IMR-90 (cell line): ENCODE measurements at regions not wholly inside any gene's neighbourhood (a gene's known extent, or its start where the extent isn't known, plus 50 kb on each side); places are given as distances from the start of the nearest gene placed in this dataset.
A peak's percentile ranks its signal among the peaks of the same experiment; 100 is the strongest.

ENCODE experiments used
- ATAC-seq: fragments of 200-7000 bp; cut with Tn5 transposase; 2 replicates; pipeline ENCODE4 v1.9.1; 2020; ENCODE audit warnings: low read depth, mild to moderate bottlenecking, moderate library complexity
- BruUV-seq: library from RNA; stranded (reverse); fragments of 400-500 nt; replicated peaks from 2 replicates; lab custom pipeline; 2021; lab: Mats Ljungman, UMichigan
- CTCF ChIA-PET: fragments of 300-600 bp; formaldehyde crosslinking; extraction: SDS; loops from one replicate; lab custom pipeline; 2021; ENCODE audit warnings: antibody characterized with exemption; lab: Yijun Ruan, JAX
- POLR2A ChIA-PET: fragments of 300-600 bp; sonication (Branson Sonifier 250); formaldehyde crosslinking; loops from one replicate; lab custom pipeline; 2022; ENCODE audit warnings: antibody characterized with exemption; ENCODE audit not compliant: unreplicated experiment; lab: Charles Lee
- DNase-seq: peaks from one replicate; pipeline ENCODE4 v3.0.0; 2013
- H2AFZ ChIP-seq: replicated peaks from 2 replicates; pipeline ENCODE3; 2013; ENCODE audit warnings: low read length, mild to moderate bottlenecking; ENCODE audit not compliant: poor library complexity
- H2AK5ac ChIP-seq: 2 replicates; pipeline ENCODE4 v1.6.1; 2013; ENCODE audit warnings: low read depth, low read length, inconsistent platforms
- H2AK9ac ChIP-seq: replicated peaks from 2 replicates; pipeline ENCODE3; 2013; ENCODE audit warnings: mild to moderate bottlenecking, low read depth, low read length, moderate library complexity; ENCODE audit not compliant: poor library complexity
- H2BK120ac ChIP-seq: 2 replicates; pipeline ENCODE4 v1.6.1; 2013; ENCODE audit warnings: low read depth, low read length, inconsistent platforms
- H2BK15ac ChIP-seq: 3 replicates; pipeline ENCODE4 v1.6.1; 2013; ENCODE audit warnings: low read depth, low read length, inconsistent platforms
- H2BK20ac ChIP-seq: 2 replicates; pipeline ENCODE4 v1.6.1; 2013; ENCODE audit warnings: low read depth, mild to moderate bottlenecking, inconsistent platforms, low read length, moderate library complexity
- H2BK5ac ChIP-seq: 2 replicates; pipeline ENCODE4 v1.6.1; 2013; ENCODE audit warnings: mild to moderate bottlenecking, low read depth, low read length, inconsistent platforms; ENCODE audit not compliant: poor library complexity, severe bottlenecking
- H3K14ac ChIP-seq: replicated peaks from 2 replicates; pipeline ENCODE4 v1.6.1; 2013; ENCODE audit warnings: low read depth, low read length, inconsistent platforms
- H3K18ac ChIP-seq: 2 replicates; pipeline ENCODE4 v1.6.1; 2013; ENCODE audit warnings: low read depth, low read length, control low read depth
- H3K23ac ChIP-seq: 2 replicates; pipeline ENCODE4 v1.6.1; 2013; ENCODE audit warnings: low read depth, low read length, inconsistent platforms
- H3K27ac ChIP-seq: 2 replicates; pipeline ENCODE4 v1.5.1; 2013; ENCODE audit warnings: mild to moderate bottlenecking, control low read depth, low read length; ENCODE audit not compliant: insufficient read depth
- H3K27me3 ChIP-seq: 2 replicates; pipeline ENCODE4 v1.6.1; 2013; ENCODE audit warnings: low read length; ENCODE audit not compliant: control insufficient read depth, insufficient read depth
- H3K36me3 ChIP-seq: 2 replicates; pipeline ENCODE4 v1.6.1; 2013; ENCODE audit warnings: low read length, mixed read lengths; ENCODE audit not compliant: control insufficient read depth, insufficient read depth
- H3K4ac ChIP-seq: 2 replicates; pipeline ENCODE4 v1.6.1; 2013; ENCODE audit warnings: low read depth, low read length, inconsistent platforms
- H3K4me1 ChIP-seq: 2 replicates; pipeline ENCODE4 v1.6.1; 2013; ENCODE audit warnings: low read length, mixed read lengths; ENCODE audit not compliant: control insufficient read depth, insufficient read depth
- H3K4me2 ChIP-seq: 2 replicates; pipeline ENCODE4 v1.6.1; 2013; ENCODE audit warnings: low read depth, mild to moderate bottlenecking, control low read depth, low read length, moderate library complexity
- H3K4me3 ChIP-seq: 2 replicates; pipeline ENCODE4 v1.5.1; 2013; ENCODE audit warnings: low read depth, mild to moderate bottlenecking, control low read depth, low read length, moderate library complexity; ENCODE audit not compliant: insufficient read depth
- H3K56ac ChIP-seq: 2 replicates; pipeline ENCODE4 v1.6.1; 2013; ENCODE audit warnings: low read length, inconsistent platforms; ENCODE audit not compliant: insufficient read depth; ENCODE audit errors: extremely low read depth
- H3K79me1 ChIP-seq, 2 experiments: 2 replicates each; pipeline ENCODE4 v1.6.1; 2013; ENCODE audit warnings: low read length in 2 of 2, inconsistent platforms in 1 of 2, low read depth in 1 of 2
- H3K9ac ChIP-seq: 2 replicates; pipeline ENCODE4 v1.6.1; 2013; ENCODE audit warnings: low read depth, low read length, control low read depth
- H3K9me1 ChIP-seq: 2 replicates; pipeline ENCODE4 v1.6.1; 2013; ENCODE audit warnings: low read length, inconsistent platforms; ENCODE audit not compliant: insufficient read depth
- H3K9me3 ChIP-seq: 2 replicates; pipeline ENCODE4 v1.6.1; 2013; ENCODE audit warnings: low read length; ENCODE audit not compliant: control insufficient read depth, insufficient read depth
- H4K20me1 ChIP-seq: 2 replicates; pipeline ENCODE4 v1.6.1; 2013; ENCODE audit warnings: low read length, inconsistent platforms; ENCODE audit not compliant: insufficient read depth
- H4K5ac ChIP-seq: 2 replicates; pipeline ENCODE4 v1.6.1; 2013; ENCODE audit warnings: mild to moderate bottlenecking, low read depth, low read length, control low read depth
- H4K8ac ChIP-seq, 2 experiments: 2 replicates each; pipeline ENCODE4 v1.6.1; 2013; ENCODE audit warnings: low read depth in 2 of 2, low read length in 2 of 2, control low read depth in 1 of 2, inconsistent platforms in 1 of 2
- H4K91ac ChIP-seq: 2 replicates; pipeline ENCODE4 v1.6.1; 2013; ENCODE audit warnings: low read depth, low read length, inconsistent platforms; ENCODE audit not compliant: insufficient read depth
- BHLHE40 ChIP-seq: fragments of 150-350 bp; IDR thresholded peaks from 2 replicates; pipeline ENCODE4 v1.6.1; 2016; ENCODE audit warnings: mild to moderate bottlenecking, low read depth, low read length
- CEBPB ChIP-seq: IDR thresholded peaks from 2 replicates; pipeline ENCODE4 v1.6.1; 2012; ENCODE audit warnings: low read depth, low read length, improper control_type of control experiment
- CHD1 ChIP-seq: IDR thresholded peaks from 2 replicates; pipeline ENCODE4 v1.6.1; 2012; ENCODE audit warnings: low read depth, low read length, improper control_type of control experiment
- FOS ChIP-seq: fragments of 150-350 bp; IDR thresholded peaks from 2 replicates; pipeline ENCODE4 v1.6.1; 2016; ENCODE audit warnings: low read depth, low read length
- MAFK ChIP-seq: IDR thresholded peaks from 2 replicates; pipeline ENCODE4 v1.6.1; 2012; ENCODE audit warnings: low read depth, low read length, improper control_type of control experiment
- MAZ ChIP-seq: IDR thresholded peaks from 2 replicates; pipeline ENCODE4 v1.6.1; 2012; ENCODE audit warnings: low read depth, mild to moderate bottlenecking, low read length, improper control_type of control experiment, moderate library complexity, borderline replicate concordance
- MXI1 ChIP-seq: IDR thresholded peaks from 2 replicates; pipeline ENCODE4 v1.6.1; 2012; ENCODE audit warnings: low read depth, mild to moderate bottlenecking, low read length, moderate library complexity, borderline replicate concordance
- NFE2L2 ChIP-seq: fragments of 150-350 bp; IDR thresholded peaks from 2 replicates; pipeline ENCODE4 v1.6.1; 2016; ENCODE audit warnings: low read depth, mild to moderate bottlenecking, low read length
- POLR2A ChIP-seq: IDR thresholded peaks from 2 replicates; pipeline ENCODE4 v1.6.1; 2012; ENCODE audit warnings: mild to moderate bottlenecking, low read depth, low read length
- RAD21 ChIP-seq: IDR thresholded peaks from 2 replicates; pipeline ENCODE4 v1.6.1; 2012; ENCODE audit warnings: low read length, improper control_type of control experiment
- RCOR1 ChIP-seq: IDR thresholded peaks from 2 replicates; pipeline ENCODE4 v1.6.1; 2012; ENCODE audit warnings: mild to moderate bottlenecking, low read length, improper control_type of control experiment; ENCODE audit not compliant: insufficient replicate concordance
- RFX5 ChIP-seq: IDR thresholded peaks from 2 replicates; pipeline ENCODE4 v1.8.0; 2012; ENCODE audit warnings: low read depth, mild to moderate bottlenecking, low read length, moderate library complexity
- SMC3 ChIP-seq: fragments of 150-350 bp; IDR thresholded peaks from 2 replicates; pipeline ENCODE4 v1.6.1; 2016; ENCODE audit warnings: low read depth, mild to moderate bottlenecking, antibody characterized with exemption, low read length, moderate library complexity
- WGBS, 2 experiments: methylation state at CpG; one replicate each; pipeline versions ENCODE4 v1.1.5 to v1.1.7; 2013; ENCODE audit warnings: missing lambda C conversion rate in 2 of 2; ENCODE audit not compliant: insufficient read length in 1 of 2; ENCODE audit errors: extremely low coverage in 2 of 2; 5-methylcytosine and 5-hydroxymethylcytosine counted together
- dilution Hi-C: fragments of 300-500 bp; cut with HindIII; formaldehyde crosslinking; loops from one replicate; pipeline ENCODE4 v1.14.3; 2018; ENCODE audit warnings: low sequenced_read_pairs; ENCODE audit not compliant: unreplicated experiment
- in situ Hi-C: fragments of 300-500 bp; cut with MboI; formaldehyde crosslinking; loops from 3 replicates; pipeline ENCODE4 v1.14.3; 2019; ENCODE audit warnings: low sequenced_read_pairs, inconsistent platforms, mixed read lengths
- intact Hi-C: fragments of 100-400 bp; cut with micrococcal nuclease; formaldehyde crosslinking; loops from 2 replicates; pipeline ENCODE4 v1.10.0; 2022
- TF ChIP-seq, protein P1 (sequence below): fragments of 150-350 bp; IDR thresholded peaks from 2 replicates; pipeline ENCODE4 v1.6.1; 2016; ENCODE audit warnings: low read depth, mild to moderate bottlenecking, low read length, moderate library complexity, borderline replicate concordance
- TF ChIP-seq, protein P2 (sequence below): conservative IDR thresholded peaks from 2 replicates; pipeline ENCODE4 v1.5.1; 2012; ENCODE audit warnings: mild to moderate bottlenecking, low read depth, low read length, improper control_type of control experiment
- TF ChIP-seq, protein P3 (sequence below): fragments of 150-350 bp; IDR thresholded peaks from 2 replicates; pipeline ENCODE4 v1.6.1; 2017; ENCODE audit warnings: mild to moderate bottlenecking, antibody characterized with exemption, low read length, low read depth

DNA sequence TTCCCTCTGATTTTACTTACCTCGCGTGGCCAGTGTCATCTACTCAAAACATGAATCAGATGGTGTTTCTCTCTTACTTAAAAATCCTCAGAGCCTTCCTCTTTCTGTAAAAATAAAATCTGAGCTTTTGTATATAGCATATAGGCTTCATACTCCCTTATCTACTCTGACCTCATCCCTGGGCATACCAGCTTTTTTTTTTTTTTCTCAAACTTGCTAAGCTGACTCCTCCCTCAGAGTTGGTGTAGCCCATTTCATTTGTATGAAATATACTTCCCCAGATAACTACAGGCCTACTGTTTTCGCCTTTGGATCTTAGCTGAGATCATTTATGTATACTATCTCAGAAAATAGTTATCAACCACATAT, 648.9 kb upstream of the ALCAM start:
- Histone ChIP-seq H3K23ac (no peak overlapping the region), H3K14ac (no peak overlapping the region), H3K36me3 (no peaks in the 10 kb centered on the region), H2AK5ac (no peak overlapping the region), H4K5ac (no peak overlapping the region), H3K4me3 (no peak overlapping the region), H2BK5ac (no peak overlapping the region), H3K27me3 (no peaks in the 10 kb centered on the region), H2AK9ac (no peak overlapping the region), H3K9me3 (no peaks in the 10 kb centered on the region), H2BK20ac (no peak overlapping the region), H4K20me1 (no peaks in the 10 kb centered on the region), H3K9ac (no peak overlapping the region), H4K8ac (no peak overlapping the region), H3K4me2 (no peak overlapping the region), H3K27ac (no peak overlapping the region), H3K9me1 (no peaks in the 10 kb centered on the region), H3K79me1 (no peaks in the 10 kb centered on the region), H2AFZ (no peak overlapping the region), H3K4ac (no peak overlapping the region), H3K18ac (no peak overlapping the region), H3K56ac (no peak overlapping the region), H3K4me1 (no peaks in the 10 kb centered on the region), H4K91ac (no peak overlapping the region), H2BK120ac (no peak overlapping the region), H2BK15ac (no peak overlapping the region)
- TF ChIP-seq RAD21: no peak
- TF ChIP-seq, protein P1, sequence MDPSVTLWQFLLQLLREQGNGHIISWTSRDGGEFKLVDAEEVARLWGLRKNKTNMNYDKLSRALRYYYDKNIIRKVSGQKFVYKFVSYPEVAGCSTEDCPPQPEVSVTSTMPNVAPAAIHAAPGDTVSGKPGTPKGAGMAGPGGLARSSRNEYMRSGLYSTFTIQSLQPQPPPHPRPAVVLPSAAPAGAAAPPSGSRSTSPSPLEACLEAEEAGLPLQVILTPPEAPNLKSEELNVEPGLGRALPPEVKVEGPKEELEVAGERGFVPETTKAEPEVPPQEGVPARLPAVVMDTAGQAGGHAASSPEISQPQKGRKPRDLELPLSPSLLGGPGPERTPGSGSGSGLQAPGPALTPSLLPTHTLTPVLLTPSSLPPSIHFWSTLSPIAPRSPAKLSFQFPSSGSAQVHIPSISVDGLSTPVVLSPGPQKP: no peak
- TF ChIP-seq CEBPB: no peak
- TF ChIP-seq RCOR1: no peak
- TF ChIP-seq NFE2L2: no peak
- TF ChIP-seq MAFK: no peak
- no peak for TF ChIP-seq SMC3
- no peak for TF ChIP-seq MXI1
- TF ChIP-seq POLR2A: no peak
- no peak for TF ChIP-seq BHLHE40
- no peak for TF ChIP-seq CHD1
- TF ChIP-seq, protein P2, sequence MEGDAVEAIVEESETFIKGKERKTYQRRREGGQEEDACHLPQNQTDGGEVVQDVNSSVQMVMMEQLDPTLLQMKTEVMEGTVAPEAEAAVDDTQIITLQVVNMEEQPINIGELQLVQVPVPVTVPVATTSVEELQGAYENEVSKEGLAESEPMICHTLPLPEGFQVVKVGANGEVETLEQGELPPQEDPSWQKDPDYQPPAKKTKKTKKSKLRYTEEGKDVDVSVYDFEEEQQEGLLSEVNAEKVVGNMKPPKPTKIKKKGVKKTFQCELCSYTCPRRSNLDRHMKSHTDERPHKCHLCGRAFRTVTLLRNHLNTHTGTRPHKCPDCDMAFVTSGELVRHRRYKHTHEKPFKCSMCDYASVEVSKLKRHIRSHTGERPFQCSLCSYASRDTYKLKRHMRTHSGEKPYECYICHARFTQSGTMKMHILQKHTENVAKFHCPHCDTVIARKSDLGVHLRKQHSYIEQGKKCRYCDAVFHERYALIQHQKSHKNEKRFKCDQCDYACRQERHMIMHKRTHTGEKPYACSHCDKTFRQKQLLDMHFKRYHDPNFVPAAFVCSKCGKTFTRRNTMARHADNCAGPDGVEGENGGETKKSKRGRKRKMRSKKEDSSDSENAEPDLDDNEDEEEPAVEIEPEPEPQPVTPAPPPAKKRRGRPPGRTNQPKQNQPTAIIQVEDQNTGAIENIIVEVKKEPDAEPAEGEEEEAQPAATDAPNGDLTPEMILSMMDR: no peak
- no peak for TF ChIP-seq MAZ
- no peak for TF ChIP-seq RFX5
- no peak for TF ChIP-seq FOS
- TF ChIP-seq, protein P3, sequence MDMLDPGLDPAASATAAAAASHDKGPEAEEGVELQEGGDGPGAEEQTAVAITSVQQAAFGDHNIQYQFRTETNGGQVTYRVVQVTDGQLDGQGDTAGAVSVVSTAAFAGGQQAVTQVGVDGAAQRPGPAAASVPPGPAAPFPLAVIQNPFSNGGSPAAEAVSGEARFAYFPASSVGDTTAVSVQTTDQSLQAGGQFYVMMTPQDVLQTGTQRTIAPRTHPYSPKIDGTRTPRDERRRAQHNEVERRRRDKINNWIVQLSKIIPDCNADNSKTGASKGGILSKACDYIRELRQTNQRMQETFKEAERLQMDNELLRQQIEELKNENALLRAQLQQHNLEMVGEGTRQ: no peak
- in situ Hi-C loops (no loop called here), dilution Hi-C loops (no loop called here), intact Hi-C loops (no loop called here)
- BruUV-seq: no TSS peak
- DNase-seq (peak; percentile 68), ATAC-seq (peak; percentile 71)
- no CpG with 5 or more reads among the region's 3 CpGs for WGBS, 2 experiments
- ChIA-PET CTCF (interaction anchor here (0.6 kb wide), 1 partner anchor 203 kb away, joined by 3 read pairs; no protein-coding TSS in a partner anchor), POLR2A (no interaction called here)
